ENCODE measurements at regions not wholly inside any gene's neighbourhood (a gene's known extent, or its start where the extent isn't known, plus 50 kb on each side); places are given as distances from the start of the nearest gene placed in this dataset.
"Not testable (repeated sequence)": the region's sequence is repeated elsewhere in the genome, so short reads cannot be mapped to it uniquely, and the experiment has no call there.

DNA sequence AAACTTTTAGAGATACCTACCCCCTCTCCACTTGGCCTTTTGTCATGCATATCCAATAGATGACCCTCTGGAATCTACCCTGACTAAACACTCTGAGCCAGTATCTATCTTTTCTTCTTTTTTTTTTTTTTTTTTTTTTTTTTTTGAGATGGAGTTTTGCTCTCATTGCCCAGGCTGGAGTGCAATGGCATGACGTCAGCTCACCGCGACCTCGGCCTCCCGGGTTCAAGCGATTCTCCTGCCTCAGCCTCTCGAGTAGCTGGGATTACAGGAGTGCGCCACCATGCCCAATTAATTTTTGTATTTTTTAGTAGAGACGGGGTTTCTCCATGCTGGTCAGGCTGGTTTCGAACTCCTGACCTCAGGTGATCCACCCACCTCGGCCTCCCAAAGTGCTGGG, 50.8 kb upstream of the GRIN2B start:
- not testable (repeated sequence) for DNase-seq

DNA sequence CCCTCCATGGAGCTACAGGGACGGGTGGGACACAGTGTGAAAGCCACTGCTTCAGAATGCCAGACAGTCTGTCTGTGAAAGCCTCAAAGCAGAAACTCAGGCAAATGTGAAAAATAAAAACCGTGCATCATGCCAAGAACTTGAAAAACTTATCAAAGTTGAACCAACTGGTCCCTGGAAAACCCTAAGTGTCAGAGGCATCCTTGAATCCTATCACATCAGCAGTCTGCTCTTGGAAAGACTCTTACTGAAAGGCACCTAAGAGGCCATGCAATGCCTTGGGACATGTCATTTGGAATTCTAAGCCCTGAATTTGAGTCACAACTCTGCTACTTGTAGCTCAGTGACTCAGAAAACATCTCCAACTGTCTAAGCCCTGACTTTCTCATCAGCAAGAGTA, 62.4 kb upstream of the GRIN2B start:
- DNase-seq: no peak

DNA sequence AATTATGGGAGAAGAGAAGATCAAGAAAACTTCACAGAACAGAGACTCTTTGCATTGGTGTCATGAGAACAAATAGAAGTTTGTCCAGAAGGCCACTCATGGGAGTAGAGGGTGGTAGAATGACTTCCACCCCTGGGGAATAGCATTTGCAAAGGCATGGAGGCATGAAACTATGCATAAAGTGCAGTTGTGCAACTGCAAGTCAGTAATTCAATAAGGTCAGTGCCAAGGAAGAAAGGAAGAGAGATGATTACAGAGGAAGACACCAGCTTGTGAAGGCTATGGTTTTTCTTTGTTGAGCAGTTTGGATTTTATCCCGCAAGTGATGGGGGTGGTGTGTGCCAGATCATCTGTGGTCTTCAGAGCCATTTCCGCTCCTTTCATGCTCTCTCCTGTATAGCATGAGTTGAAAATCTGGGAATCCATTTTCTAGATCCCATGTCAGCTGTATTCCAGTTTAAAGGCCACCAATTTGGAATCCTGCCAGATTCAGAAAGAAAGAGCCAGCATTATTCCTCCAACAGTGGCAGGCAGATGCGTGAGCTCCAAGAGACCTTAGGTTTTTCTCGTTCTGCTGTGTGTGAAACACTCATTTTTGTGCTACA, 67.6 kb upstream of the GRIN2B start:
- no peak for DNase-seq

DNA sequence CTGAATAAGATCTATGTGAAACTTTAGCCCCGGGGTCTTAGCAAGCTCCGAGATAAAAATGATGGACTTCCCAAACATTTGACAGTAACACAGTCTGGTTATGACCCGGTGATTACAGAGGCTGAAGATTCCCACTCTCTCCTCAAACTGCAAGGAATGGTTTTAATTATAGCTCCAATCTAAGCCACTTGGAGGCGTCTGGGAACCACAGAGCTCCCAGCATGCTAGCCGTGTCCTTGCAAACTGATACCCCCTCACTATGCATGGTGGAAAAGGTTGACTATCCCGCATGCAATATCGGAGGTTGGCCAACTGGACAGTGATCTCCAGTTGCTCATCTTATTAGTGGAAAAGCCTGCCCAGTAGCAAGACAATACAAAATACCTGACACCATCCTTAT, 76.5 kb upstream of the GRIN2B start:
- DNase-seq: no peak

DNA sequence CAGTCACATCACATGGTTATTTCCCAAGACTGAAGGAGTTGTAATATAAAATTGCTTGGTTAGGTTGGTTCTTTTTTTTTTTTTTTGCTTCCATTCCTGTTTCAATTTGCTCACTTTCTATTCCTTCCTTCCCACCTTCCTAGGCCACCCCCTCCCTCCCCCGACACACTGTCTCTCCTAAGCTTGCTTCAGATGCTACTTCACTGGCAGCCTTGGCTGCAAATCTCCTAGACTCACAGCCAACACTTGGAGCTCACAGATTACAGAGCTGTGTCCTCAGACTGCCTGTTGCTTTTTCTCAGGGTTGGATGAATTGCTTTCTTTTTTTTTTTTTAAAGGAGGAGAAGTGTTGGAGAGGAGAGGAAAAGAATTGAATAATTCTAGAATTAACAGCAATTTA, 77.3 kb upstream of the GRIN2B start:
- DNase-seq: no peak

DNA sequence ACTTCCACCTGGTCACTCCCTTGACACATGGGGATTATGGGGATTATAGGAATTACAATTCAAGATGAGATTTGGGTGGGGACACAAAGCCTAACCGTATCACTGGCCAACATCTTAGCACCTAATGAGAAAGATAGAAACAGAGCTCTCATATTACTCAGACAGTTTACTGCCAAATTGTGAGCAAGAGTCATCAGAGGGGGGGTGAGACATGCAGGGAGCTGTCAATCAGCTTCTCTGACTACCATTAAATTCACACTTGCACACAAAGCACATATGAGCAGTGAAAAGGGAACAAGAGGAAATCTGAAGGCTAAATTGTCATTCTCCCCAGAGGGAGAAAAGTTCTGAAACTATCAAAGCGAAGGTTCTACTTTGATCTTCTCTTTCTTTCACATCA, 78.1 kb upstream of the GRIN2B start:
- DNase-seq: no peak

DNA sequence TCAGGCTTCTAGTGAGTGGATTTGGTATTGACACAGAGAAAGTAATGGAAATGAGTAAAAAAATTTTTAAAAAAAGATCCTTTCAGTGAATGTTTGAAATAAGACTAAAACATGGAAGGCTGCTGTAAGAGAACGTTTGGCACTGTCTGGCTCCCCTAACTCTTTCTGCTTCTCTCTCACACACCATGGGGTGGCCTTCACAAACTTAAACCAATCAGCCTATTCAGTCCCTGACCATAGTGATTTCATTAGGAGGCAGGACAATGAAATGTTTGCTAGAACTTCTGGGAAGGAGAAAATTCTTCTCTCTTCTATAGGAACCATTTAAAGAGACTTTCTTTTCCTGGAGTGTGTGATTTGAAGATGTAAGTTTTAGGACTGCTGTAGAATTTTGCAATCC, 84.2 kb upstream of the GRIN2B start:
- peak; percentile 10 for DNase-seq

DNA sequence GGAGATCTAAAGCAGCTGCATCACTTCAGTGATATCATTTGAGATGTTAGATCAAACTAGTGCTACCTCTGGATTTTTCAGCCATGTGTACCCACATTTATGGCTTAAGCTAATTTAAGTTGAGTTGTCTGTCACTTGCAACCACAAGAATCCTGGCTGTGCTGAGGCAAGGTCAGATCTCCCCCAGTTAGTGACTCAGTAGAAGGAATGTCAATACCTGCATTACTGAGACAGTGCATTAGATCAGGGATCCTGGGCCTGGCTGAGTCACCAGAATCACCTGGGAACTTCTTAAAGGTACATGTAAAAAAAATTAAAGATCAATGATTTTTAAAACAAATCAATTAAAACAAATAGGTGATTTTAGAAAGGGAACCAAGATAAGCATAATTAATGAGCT, 84.6 kb upstream of the GRIN2B start:
- DNase-seq: no peak

DNA sequence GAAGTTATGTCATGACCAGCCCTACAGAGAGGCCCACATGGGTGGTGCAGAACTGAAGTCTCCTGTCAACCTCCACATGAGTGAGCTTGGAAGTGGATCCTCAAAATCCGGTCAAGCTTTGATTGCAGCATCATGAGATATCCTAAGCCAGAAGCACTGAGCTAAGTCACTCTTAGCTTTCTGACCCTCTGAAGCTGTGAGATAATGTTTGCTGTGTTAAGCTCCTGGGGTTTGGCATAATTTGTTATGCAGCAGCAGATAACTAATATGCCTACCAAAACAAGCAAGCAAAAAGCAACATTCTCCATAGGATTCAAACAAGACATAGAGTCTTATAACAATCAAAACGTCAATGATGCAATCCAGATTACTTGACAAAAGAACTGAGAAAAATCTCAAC, 87.6 kb upstream of the GRIN2B start:
- DNase-seq: no peak

DNA sequence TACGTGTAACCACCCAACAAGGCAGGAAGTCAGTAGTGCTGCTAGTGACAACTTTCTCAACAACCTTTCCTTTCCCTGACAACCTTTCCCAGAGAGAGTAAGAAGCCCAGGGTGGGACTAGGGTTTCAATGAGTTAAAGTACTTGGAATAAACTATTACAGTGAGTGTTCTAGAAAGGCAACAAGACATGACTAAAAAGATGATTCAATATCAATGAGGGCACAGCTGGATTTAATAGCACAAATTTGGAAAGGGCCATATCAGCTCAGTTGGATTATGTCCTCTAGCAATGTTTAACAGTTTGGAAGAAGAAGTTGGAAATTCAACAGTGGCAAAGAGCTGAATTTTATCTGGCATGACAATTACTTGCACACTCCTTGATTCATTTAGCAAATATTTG, 90.4 kb upstream of the GRIN2B start:
- no peak for DNase-seq

DNA sequence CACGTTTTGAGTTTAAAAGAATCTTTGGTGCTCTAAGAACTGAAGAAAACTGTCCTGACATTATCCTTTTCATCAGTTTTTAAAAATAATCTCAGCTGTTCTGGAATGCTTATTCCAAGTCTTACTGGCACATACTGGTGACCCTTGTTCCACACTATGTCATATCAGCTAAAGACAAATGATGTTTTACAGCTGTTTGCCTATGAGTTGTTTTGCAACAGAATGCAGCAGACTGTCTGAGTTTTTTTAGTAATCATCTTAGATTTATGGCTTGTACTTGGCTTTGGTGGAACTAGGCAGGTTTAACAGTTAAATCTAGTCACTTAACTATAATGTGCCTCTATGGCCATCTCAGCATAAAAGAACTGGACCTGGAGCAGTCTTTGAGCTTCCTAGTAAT, 91.6 kb upstream of the GRIN2B start:
- no peak for DNase-seq

DNA sequence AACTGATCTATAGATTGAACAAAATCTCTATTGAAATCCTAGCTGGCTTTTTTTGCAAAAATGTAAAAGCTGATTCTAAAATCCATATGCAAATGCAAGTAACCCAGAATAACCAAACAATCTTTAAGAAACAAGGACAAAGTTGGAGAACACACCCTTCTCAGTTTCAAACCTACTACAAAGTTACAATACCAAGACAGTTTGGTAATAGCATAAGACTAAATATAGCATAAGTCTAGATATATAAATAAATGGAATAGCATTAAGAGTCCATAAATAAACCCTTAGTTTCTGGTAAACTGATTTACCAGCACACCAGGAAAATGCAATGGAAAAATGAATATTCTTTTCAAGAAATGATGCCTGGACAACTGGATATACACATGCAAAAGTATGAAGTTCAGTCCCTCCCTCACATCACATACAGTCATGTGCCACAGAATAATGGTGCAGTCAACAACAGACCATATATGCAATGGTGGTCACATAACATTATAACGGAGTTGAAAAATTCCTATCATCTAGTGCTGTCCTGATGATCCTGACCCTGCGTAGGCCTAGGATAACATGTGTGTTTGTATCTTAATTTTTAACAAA, 94.5 kb upstream of the GRIN2B start:
- no peak for DNase-seq

DNA sequence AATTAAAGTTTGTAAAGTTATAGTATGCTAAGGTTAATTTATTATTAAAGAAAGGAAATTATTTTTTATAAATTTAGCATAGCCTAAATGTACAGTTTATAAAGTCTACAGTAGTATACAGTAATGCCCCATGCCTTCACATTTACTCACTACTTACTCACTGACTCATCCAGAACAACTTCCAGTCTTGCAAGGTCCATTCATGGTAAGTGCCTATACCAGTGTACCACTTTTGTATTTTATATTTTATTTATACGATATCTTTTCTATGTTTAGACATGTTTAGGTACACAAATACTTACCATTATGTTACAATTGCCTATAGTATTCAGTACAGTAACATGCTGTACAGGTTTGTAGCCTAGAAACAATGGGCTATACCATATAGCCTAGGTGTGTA, 95.1 kb upstream of the GRIN2B start:
- no peak for DNase-seq

DNA sequence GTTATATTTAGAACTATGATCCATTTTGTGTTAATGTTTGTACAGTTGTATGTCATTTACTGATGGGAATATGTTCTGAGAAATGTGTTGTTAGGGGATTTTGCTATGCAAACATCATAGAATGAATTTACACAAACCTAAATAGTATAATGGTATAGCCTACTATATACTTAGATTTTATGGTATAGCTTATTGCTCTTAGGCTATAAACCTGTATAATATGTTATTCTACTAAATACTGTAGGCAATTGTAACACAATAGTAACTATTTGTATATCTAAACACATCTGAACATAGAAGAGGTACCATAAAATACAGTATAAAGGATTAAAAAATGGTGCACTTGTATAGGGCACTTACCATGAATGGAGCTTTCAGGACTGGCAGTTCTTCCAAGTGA, 105.4 kb upstream of the GRIN2B start:
- no peak for DNase-seq

DNA sequence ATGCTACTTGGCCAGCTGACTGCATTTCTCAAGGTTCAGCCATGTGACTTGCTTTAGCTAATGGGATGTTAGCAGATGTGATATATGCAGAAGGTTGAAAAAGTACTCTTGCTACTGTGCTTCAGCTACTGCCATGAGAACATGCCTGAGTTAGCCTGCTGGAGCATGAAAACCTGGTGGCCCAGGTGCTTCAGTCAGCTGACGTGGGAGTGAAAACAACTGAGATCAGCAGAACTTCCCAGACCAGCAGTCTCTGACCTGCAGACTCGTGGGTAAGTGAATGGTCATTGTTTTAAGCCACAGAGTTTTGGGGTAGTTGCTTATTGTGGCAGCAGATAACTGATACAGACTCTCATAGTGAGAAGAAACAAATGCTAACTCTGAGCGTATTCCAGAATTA, 118.6 kb upstream of the GRIN2B start:
- DNase-seq: no peak

DNA sequence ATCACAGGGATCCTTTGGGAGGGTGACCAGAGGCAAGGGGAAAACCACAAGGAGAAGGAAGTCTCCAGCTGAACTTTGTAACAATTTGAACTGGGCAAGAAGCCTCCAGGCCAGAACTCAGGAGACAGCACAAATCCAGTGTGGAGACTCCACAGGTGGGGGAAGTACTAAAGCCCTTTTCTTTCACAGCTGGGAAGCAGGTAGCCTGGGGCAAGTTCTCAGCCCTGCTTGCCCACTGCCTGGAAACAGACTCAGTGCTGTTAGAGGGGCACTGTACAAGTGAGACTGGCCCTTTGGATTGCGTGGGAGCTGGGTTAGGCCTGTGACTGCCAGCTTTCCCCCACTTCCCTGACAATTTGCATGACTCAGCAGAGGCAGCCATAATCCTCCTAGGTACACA, 120.2 kb upstream of the GRIN2B start:
- not testable (repeated sequence) for DNase-seq

DNA sequence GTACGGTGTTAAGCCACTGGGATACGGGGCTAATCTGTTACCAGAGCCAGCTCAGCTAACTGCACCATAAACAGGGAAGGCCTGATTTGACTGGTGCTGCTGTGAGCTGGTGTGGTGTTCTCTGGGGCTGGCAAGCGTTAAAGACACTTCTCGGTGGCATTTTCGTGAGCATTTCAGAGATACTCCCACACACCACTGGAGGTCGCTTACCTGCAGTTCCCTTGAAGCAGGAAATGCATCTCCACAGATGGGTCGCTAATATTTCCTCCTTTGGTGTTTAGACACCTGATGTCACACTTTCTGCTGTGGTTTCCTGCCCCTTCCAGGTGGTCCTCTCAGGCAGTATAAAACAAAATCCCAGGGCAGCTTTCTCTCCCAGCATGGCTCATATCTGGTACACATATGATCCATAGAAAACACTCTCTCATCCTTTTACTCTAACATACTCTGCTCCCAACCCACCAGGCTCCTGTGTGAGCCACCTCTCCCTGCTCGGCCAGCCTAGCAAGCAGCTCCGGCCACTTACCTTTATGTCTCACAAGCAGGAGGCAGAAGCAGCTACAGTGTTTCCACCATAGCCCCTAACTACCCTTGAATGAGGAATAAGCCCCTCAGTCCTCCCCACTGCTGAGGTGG, 129.9 kb upstream of the GRIN2B start:
- DNase-seq: peak; percentile 28

DNA sequence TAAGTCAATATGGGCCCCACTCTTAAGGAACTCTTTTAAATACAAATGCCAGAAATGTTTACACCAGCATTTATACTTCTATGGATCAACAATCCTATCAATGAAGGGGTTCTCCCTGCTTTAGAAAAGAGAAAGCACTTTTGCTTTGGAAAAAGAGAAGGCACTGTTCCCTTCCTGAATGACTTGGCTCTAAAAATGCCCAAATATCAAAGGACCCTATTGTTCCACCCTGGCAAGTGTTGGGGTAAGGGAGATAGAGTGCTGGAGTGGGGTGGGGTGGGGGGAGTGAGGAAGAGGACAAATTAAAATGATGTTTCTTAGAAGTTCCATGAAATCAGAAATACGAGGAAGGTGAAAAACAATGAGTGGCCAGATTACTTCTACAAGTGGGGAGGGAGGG, 131.6 kb upstream of the GRIN2B start:
- DNase-seq: no peak

DNA sequence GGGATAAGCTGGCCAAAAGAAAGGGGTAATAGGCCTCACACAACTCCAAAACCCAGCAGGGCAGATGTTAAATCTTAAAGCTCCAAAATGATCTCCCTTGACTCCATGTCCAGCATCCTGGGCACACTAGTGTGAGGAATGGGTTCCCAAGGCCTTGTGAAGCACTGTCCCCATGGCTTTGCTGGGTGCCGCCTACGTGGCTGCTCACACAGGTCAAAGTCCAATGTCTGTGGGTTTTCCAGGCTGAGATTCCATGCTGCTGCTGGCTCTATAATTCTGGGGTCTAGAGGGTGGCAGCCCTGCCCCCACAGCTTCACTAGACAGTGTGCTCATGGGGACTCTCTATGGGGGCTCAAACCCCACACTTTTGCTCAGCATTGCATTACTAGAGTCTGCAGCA, 145.3 kb upstream of the GRIN2B start:
- DNase-seq: no peak

DNA sequence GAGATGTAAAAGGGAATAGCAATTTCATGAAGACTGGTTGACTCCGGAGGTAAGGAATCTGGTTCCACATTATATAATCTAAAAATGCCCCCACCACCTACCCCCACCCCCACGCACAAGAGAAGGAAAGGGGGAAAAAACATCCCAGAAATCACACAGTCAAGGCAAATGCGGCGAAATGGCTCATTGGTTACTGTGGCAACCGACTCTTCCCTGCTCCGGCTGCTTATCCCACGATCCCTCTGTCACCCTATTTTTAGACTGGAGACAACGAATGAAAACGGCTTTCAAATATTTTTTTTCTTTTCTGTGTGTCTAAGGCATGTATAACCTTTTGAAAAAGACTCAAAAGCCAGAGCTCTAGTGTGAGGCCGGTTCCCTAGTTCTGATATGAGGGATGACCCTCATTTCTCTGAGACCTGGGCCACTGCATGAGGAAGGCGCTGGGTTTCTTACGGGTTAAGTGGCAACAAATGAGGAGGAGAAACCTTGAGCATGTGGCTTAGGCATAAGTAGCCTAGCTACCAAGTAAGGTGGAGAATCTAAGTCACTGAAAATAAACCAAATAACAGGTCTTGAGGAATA, 148.3 kb upstream of the GRIN2B start:
- no peak for DNase-seq

DNA sequence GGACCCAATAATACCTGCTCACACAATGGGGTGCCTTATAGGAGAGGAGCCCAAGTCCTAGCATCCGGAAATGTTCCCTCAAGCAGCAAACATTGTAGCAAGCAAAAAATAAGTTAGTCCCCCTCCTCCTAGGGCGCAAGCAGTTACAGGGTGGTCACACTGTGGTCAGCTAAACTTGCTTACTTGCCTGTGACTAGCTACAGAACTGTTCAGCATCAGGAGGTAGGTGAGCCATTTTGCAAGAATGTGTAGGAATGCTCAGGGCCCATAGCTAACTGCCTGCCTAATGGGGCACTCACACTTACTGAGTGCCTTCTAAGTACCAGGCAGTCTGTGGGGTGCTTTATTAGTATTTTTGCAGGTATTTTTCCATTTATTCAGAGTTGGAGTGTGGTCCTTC, 154.6 kb upstream of the GRIN2B start:
- no peak for DNase-seq

DNA sequence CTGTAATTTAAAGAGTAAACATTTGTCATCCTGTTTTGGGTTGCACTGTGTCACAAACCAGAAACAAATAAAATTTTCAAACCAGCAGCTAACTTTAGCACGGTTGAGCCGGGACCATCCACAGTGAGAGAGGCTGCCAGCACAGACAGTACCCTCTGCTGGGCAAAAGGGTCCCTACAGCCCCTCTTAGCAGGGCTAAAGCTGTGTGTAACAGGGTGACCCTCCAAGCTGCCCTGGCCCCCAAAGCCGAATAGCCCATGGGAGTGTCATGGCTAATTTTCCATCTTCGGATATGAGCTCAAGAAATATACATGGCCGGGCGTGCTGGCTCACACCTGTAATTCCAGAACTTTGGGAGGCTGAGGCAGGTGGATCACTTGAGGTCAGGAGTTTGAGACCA, 157.1 kb upstream of the GRIN2B start:
- no peak for DNase-seq

DNA sequence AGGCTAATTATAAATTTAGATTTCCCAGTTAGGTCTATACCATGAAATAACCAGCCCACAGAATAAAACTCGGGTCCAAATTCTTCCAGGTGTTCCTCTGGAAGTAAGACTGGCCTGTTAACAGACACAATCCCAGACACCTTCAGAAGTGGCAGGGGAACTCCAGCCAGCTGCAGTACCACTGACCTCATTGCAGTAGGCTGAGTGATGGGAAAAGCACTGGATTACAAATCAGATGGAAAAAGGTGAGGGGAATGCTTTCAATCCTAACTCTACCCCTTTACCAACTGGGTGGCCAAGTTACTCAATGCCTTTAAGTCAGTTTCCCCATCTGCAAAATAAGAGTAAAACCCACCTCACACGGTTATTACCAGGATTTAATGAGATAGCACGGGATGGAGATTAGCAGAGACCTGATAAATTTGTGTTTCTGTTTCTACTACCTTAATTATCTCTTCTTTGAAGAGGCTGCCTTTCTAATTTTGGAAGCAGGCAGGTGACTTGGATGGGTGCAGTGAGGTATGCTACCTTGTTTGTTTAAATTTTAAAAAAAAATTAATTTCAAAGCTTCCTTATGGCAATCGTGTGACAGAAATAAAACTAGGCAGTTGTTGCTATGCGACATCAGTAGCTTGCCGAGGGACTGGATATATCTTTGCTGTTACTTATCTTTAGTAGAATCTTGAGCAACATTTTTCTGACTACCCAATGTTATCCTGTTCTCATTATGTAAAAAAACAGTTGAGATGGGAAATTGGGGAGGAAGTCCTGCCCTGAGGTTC, 167.3 kb upstream of the GRIN2B start:
- no peak for DNase-seq

DNA sequence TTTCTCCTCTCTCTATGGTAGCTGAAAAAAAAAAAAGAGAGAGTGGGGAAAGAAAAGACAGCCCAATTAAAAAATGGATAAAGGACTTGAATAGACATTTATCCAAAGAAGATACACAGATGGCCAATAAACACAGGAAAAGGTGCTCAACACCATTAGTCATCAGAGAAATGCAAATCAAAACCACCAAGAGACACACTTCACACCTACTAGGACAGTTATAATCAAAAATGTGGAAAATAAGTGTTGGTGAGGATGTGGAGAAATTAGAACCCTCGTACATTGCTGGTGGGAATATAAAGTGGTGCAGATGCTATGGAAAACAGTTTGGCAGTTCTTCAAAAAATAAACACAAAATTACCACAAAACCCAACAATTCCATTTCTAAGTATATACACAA, 172.4 kb upstream of the GRIN2B start:
- no peak for DNase-seq
